ENCODE measurements at regions not wholly inside any gene's neighbourhood (a gene's known extent, or its start where the extent isn't known, plus 50 kb on each side); places are given as distances from the start of the nearest gene placed in this dataset.

- H3K4me3 ChIP-seq (ENCODE audit: low read length), result no peak overlapping the region
- no peak for DNase-seq (ENCODE audit: low read depth)
- TF ChIP-seq CTCF (IDR thresholded peaks at IDR 0.05; ENCODE audit: insufficient read depth, low read depth, low read length, missing control alignments), result no peak
Measured at GRCh38 chr5:167128581-167128980, 1162.9 kb upstream of the WWC1 start.

GRCh38 chr5:167140548-167141291, 1150.7 kb upstream of the WWC1 start:
- no peak for DNase-seq (ENCODE audit: low read depth)
- no peak for TF ChIP-seq CTCF (IDR thresholded peaks at IDR 0.05; ENCODE audit: insufficient read depth, low read depth, low read length, missing control alignments)
- no peak overlapping the region for H3K4me3 ChIP-seq (ENCODE audit: low read length)

- TF ChIP-seq CTCF (IDR thresholded peaks at IDR 0.05; ENCODE audit: insufficient read depth, low read depth, low read length, missing control alignments), result no peak
- no peak for DNase-seq (ENCODE audit: low read depth)
- no peak overlapping the region for H3K4me3 ChIP-seq (ENCODE audit: low read length)
Measured at GRCh38 chr5:167143716-167144115, 1147.7 kb upstream of the WWC1 start.

GRCh38 chr5:167145841-167146240, 1145.6 kb upstream of the WWC1 start:
- no peak for DNase-seq (ENCODE audit: low read depth)
- no peak overlapping the region for H3K4me3 ChIP-seq (ENCODE audit: low read length)
- no peak for TF ChIP-seq CTCF (IDR thresholded peaks at IDR 0.05; ENCODE audit: insufficient read depth, low read depth, low read length, missing control alignments)

- no peak for DNase-seq (ENCODE audit: low read depth)
- no peak overlapping the region for H3K4me3 ChIP-seq (ENCODE audit: low read length)
- no peak for TF ChIP-seq CTCF (IDR thresholded peaks at IDR 0.05; ENCODE audit: insufficient read depth, low read depth, low read length, missing control alignments)
Measured at GRCh38 chr5:167147879-167148278, 1143.6 kb upstream of the WWC1 start.

GRCh38 chr5:167150661-167151060, 1140.8 kb upstream of the WWC1 start:
- no peak for TF ChIP-seq CTCF (IDR thresholded peaks at IDR 0.05; ENCODE audit: insufficient read depth, low read depth, low read length, missing control alignments)
- H3K4me3 ChIP-seq (ENCODE audit: low read length), result no peak overlapping the region
- DNase-seq (ENCODE audit: low read depth), result no peak

GRCh38 chr5:167152561-167152960, 1138.9 kb upstream of the WWC1 start:
- no peak overlapping the region for H3K4me3 ChIP-seq (ENCODE audit: low read length)
- TF ChIP-seq CTCF (IDR thresholded peaks at IDR 0.05; ENCODE audit: insufficient read depth, low read depth, low read length, missing control alignments), result no peak
- peak; percentile 21 for DNase-seq (ENCODE audit: low read depth)
